SHP77 treated with DMSO at 0.1 percent for 48 hours (cell line): ENCODE measurements at regions not wholly inside any gene's neighbourhood (a gene's known extent, or its start where the extent isn't known, plus 50 kb on each side); places are given as distances from the start of the nearest gene placed in this dataset.
"Not testable (repeated sequence)": the region's sequence is repeated elsewhere in the genome, so short reads cannot be mapped to it uniquely, and the experiment has no call there.

ENCODE experiments used
- DNase-seq: peaks from one replicate; lab custom pipeline; 2025; lab: John Stamatoyannopoulos, UW

DNA sequence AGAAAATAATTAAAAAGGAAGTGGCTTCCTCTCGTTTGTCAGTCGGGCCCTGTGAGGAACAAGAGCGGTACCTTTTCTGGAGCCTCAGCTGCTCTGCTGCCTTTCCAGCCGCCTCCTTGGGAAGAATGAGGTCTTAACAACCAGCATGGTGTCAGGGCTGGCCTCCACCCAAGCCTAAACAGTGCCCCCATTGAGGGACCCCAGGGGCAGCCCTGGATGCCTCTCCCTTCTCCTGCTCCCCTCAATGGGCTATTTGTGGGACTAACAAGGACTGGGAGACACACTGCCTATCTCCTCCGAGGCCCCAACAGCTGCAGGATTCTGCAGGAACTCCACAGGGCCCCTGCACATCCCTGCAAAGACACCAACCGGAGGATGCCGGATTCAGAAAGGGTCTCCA is 155.4 kb upstream of the MAP3K1 start:
- DNase-seq, result no peak

DNA sequence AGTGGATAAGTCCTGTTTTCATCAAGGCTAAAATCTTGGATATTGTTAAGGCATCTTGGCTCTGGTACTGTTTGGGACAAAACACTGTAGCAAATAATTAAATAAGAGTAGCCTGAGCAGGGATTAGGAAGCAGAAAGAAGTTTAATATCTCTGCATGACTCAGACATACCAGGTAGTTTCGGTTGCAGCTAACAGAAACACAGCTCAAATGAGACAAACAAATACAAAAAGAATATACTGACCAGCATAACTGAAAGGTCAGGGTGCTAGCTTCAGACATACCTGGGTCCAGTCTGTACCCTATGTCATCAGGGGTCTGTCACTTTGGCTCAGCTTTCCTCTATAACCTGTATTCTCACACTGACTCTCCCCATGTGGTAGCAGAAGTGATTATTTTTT is 156.4 kb upstream of the MAP3K1 start:
- no peak for DNase-seq

DNA sequence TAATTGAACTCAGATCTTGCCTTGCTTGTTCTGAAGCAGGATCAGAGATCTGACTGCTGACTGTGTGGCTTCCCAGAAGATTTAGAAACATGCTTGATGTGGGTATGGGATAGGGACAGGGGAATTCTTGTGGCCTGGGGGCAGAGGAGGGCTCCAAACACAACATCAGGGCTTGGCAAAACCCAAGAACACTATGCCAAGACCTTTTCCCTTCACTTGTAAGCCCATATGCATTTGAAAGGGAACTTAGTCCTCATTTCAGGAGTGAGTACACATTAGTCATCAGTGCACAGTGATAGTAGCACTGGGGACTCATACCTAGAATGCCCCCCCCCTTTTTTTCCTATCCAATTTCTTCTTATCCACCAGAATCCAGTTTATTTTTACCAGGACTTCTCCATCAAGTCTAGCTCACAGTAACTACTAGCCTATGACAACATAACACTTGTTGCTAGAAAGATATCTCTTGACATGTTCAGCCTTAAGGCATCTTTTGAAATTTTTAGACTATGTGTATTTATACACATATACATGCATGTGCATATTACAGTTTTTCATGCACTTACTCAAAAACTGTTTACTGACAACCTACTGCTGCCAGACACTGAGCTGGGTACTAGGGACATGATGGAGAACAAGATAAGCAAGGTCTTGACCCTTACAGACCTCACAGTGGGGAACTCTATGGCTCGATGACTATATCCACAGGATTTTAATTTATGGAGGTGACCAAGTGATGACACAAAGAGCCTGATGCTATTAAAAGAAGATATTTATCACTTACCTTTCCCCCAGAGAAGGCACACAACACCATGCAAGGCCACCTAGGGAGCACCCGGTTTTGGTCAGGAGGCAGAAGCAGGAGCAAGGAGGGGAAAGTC is 158.3 kb upstream of the MAP3K1 start:
- DNase-seq, result no peak

DNA sequence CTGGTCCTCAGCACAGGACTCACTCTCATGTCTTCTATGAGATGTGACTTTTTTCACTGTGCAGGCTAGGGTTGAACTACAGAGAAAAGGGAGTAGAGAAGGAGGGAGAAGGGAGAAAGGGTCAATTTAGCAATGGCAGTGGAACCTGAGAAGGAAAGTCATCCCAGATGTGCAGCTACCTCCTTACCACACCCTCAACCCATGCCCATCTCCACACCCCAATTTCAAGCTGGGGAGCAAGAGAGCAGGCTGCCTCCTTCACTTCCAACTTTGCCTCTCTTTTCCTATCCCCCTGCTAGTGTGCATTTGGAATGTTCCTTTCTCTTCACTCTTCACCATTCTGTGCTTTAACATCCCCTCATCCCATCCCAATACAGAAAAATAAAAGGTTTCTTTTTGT is 163.5 kb upstream of the MAP3K1 start:
- no peak for DNase-seq

DNA sequence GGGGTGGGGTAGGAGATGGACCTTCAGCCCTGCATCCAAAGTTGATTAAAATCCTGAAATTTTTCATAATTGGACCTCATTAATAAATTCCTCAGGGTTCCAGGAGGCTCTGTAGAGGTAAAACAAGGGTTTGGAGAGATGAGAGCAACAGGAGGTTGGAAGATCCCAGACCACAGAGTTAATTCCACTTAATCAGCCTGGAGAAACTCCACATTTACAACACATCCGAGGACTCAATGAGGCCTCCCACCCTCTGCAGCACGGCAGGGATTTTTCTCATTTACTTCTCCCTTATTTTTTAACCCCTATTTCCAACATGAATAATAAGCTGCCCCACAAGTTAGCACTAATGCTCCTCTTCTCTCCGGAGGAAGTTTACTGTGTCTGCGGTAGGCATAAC is 165.0 kb upstream of the MAP3K1 start:
- no peak for DNase-seq

DNA sequence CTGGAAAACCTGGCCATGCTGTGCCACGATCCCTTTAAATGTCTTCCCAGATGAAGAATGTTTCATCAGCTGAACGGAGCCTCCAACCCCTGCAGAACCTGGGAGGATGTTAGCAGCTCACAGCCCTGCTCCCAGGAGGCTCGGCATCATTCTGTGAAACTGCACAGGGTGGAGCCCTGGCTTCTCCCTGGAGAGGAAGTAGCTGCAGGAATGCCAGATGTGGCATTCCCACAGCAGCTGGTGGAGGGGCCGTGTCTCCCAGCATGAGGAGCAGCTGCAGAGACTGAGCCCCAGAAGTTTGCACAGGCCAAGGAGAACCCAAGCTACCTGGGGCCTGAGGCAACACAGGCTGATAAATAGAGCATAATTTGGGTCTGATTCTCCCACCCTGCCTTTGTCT is 165.8 kb upstream of the MAP3K1 start:
- no peak for DNase-seq

DNA sequence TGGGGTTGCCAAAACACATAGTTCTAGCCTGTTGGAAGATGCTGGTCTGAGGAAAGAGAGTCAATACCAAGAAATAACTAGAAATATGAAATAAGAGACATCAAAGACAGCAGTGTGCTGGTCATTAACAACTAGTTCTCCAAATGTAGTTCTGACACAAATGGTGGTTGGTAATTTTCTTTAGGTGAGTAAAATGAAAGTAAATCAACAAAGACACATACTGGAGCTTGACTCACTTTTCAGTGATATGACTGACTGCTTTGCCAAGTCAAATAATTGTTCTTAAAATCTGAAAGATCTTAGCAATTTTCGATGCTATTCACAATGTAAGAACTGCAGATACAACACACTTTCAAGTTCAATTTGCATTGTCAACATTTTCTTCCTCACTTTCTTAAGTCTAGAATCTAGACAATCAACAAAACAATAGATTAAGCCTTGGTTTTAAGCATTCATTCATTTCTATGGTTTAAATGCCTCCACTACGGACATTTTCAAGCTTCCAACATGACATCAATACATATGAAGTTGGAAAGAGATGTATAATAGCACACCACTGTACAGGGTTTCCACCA is 166.8 kb upstream of the MAP3K1 start:
- no peak for DNase-seq

DNA sequence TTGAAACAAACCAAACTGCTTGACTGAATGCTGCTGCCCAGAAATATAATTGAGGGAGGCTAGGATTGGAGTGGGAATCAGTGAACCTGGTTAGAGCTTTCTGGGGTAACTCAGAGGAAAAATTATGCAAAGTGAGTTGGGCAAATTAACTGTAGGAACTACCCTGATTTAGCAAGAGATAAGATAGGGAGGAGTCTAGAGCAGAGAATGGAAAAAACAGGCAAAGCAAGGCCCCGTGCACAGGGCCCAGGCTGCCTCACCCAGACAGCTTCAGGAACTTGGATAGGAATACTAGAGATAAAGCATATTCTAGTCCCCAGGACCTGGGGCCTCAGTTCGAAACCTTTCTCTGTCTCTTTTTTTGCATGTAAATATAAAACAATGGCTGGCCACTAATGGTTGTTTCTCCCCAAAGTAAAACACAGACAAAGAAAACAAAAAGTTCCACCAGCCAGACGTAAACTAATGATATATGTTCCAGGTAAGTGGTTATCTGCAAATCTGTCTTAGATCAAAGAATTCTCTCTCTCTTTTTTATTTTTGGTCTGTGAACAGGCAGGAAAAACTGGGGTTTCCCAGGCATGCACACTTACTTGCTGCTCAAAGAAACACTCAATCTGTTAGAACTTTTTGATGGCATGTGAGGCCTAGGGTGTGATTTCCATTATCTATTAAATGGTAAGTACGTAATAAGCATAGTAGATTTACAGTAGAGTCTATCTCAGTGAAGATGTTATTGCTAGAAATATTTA is 168.1 kb upstream of the MAP3K1 start:
- no peak for DNase-seq

DNA sequence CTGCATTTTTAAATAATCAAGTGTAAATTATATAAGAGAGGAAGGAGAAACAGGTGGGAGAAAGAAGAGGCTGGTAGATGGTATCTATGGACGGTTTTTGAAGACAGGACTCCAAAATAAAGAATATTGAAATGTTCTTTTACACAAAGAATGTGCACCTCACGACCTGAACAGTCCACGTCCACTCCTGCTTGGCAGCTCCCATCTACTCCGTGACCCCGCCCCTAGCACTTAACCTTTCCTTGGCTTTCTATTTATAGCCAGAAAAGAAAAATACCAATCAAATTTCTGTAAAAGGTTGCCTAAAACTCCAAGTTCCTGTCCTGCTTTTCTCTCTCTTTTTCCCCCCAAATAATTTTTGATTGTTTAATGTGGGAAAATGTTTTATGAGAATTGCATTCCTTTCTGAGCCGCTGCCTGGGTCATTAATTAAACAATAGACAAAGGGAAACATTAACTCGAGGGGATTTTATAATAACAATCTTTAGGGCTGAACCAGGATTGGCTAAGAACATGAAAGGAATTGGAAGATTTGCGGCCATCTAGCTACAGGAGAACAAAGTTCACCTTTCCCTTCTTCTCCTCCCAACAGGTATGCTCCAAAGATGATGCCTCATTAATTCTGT is 173.6 kb upstream of the MAP3K1 start:
- no peak for DNase-seq

DNA sequence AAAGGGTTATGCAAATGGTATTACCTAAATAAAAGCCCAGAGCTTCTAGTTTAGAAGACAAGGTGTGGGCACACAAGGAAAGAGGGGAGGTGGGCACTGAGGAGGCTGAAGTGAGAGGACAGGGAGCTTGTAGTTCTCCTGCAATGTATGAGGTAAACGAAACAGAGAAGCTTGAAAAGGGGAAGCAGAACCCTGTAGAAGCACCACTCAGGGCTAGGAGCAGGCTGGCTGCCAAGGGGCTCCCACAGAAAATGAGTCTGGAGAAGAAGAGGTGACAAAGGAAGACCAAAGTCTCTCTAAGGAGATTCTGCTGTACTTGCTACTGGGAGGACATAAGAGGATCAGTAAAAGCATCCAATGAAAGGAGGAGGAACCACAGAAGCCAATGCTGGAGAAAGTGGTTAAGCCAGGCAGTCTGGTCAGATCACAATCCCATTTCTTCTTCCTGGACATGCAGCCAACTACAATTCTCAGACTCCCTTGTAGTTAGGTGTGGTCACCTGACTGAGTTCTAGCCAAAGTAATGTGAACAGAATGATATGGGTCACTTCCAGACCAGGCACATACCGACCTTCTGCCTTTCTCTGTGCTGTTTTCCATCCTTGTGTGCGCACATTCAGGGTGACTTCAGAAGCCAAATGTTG is 174.5 kb upstream of the MAP3K1 start:
- DNase-seq, result no peak

DNA sequence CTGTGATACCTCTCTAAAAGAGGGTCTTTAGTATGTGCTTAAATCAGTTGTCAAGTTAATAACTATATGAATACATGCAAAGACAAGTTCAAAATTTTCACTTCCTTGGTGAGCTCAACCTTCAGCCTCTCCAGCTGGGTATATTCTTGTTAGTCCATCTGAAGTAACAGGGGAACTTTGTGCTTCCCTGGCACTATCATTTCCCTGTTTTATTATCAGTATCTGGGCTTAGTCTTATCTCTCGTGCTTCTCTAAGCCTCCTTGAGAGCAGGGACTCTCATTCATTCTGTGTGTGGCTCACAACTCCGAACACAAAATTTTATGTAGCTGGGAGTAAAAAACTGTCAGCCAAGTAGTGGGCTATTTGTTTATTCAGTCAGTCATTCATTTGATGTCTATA is 175.9 kb upstream of the MAP3K1 start:
- no peak for DNase-seq

DNA sequence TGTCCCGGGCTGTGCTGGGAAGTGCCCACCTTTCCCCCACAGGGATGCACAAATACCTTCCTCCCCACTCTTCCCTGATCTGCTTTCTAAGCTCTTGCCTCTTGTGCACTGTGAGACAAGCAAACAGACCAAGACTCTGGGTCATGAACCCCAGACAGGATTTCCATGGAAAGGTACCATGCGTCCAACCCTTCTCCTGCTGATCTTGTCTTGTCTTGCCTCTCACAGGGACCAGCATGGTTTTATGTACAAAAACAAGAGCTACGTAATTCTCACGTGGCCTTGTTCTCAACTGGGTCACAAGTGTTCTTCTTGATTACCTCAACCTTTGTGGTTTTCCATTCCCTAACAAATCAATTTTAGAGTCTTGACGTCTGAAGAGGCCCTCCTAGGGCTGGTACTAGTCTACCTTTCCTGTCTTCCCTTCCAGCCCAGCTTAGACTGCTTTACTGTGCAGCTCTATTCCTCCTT is 176.5 kb upstream of the MAP3K1 start:
- no peak for DNase-seq

DNA sequence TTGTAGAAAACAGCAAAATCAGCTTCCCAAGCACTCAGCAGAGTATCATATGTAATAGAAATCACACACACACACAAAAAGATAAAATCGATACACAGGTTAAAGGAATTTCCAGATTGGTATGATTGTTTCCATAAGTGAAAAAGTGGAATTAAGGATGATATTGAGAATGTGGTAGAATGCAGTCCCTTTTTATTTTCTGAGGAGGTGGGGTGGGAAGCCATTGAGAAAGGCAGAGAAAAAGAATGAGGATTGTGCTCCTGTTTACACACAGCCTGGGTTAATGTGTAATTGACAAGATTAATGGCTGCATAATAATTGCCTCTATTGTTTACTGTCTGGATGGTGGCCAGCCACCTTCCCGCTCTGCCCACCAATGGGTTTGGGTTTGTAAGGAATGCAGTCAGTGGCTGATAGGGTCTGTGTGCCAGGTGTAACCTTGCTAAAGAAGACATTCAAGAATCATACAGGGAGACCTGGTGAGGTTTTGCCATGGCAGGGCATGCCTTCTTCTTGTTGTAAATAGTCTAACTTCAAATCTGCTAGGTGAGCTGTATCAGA is 177.2 kb upstream of the MAP3K1 start:
- peak; percentile 48 for DNase-seq

DNA sequence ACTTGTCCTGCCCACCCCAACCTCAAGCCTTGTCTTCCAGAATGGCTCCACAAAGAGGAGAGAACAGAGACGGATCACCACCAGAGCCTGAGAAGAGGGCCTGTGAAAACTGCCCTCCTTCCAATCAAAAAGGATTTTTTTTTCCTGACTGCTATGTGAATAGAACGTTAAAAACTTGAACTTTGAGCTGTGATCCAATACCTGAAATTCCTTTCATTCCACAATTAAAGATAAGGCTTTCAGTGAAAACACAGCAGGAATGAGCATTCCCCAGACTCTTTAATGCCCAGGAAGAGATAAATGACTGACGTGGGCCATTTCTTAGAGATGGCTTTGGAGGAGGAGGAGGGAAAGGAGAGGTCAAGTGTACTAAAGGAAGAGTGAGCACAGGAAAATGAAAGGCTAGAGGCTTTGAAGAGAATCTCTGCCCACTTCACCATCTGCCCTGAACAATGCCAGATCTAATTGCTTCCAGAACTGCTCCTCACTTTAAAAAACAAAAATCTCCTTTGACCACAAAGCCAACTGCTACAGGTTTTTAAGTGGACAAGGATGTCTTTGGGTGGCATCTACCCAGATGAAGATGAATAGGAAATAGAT is 177.9 kb upstream of the MAP3K1 start:
- no peak for DNase-seq

DNA sequence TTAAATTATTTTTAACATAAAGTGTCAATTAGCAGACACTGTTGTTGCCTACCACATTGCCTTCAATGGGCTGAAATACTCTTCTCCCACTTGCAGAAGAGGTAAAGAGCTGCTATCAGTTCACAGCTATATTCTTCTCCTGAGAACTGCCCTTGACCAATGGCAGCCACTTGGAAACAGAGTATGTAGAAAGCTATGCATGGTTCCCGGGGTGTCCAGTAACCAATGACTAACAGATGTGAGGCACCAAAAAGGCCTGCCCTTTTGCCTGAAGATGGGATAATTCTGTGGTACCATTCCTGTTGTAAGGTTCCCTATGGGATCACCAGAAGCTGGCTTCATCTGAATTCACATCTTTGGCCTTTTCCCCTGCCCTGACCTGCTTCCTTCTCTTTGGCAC is 181.4 kb upstream of the MAP3K1 start:
- DNase-seq, result no peak

DNA sequence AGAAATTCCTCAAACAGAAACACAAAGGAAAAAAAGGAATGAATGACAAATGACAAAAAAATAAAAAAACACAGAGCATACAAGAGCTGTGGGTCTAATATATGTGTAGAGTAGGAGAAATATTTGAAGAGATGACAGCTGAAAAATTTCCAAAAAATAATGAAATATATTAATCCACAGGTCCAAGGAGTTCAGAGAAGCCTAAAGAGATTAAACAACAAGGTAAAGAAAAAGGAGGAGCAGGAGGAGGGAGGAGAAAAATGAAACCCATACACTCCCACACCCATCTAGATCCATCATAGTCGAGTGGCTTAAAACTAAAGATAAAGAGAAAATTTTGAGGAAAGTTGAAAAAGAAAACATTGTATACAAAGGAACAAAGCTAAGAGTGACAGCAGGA is 182.4 kb upstream of the MAP3K1 start:
- DNase-seq, result no peak

DNA sequence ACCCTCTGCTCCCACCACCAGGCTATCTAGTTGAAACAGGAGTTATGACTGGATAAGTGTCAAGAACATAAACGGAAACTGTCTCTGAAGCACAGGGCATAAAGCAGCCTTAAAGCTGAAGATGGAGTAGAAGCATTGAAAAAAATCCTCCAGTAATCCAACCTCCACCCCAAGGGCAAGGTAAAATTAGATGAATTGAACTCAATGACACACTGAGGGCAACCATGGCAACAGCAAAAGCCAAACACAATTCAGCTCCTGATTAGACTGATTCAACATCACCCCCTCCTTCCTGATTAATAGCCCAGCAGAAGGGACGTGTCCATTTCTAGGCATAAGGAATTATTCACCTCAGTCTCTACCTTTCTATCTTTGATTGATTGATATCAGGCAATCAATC is 183.2 kb upstream of the MAP3K1 start:
- DNase-seq, result no peak

DNA sequence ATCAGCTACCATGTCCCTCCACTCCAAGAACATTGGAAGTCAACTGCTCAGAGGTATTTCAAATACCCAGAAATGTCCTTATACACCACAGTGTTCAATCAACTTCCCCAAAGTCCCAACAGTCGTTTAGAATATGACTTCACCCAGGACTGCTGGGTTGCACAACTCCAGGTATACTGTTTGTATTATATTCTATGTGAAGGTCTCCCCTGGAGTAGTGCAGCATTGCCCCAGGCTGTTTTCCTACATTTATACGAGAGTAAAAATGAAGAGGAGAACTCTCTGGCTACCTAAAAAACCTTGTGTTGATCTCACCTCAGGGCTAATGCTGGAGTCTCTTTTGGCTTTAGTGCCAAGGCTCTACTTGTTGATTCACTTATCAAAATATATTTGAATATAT is 183.6 kb upstream of the MAP3K1 start:
- DNase-seq, result no peak

DNA sequence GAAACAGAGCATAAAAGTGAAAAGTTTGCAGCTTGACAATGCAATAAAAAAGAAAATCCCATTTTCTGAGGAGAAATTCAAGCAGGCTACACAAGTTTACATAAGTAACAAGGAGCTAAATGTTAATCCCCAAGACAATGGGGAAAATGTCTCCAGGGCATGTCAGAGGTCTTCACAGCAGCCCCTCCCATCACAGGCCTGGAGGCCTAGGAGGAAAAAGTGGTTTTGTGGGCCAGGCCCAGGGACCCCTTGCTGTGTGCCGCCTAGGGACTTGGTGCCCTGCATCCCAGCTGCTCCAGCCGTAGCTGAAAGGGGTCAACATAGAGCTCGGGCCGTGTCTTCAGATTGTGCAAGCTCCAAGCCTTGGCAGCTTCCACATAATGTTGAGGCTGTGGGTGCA is 186.7 kb upstream of the MAP3K1 start:
- DNase-seq, result not testable (repeated sequence)

DNA sequence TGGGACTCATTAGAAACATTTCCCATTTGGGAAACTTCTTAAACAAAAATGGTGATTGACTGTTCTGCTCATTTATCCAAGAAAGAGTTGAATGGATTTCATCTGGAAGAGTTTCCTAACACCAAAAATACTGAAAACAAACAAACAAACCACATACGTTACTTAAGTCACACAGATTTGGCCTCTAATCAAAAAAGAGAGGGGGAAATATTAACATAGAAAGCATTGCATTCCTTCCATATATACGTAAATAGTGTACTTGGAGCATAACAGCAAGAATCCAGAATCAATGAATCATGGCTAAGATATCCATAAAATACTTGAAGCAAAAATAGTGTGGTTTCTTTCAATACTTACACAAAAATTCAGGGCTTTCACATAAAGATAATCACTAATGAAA is 189.8 kb upstream of the MAP3K1 start:
- DNase-seq, result no peak

DNA sequence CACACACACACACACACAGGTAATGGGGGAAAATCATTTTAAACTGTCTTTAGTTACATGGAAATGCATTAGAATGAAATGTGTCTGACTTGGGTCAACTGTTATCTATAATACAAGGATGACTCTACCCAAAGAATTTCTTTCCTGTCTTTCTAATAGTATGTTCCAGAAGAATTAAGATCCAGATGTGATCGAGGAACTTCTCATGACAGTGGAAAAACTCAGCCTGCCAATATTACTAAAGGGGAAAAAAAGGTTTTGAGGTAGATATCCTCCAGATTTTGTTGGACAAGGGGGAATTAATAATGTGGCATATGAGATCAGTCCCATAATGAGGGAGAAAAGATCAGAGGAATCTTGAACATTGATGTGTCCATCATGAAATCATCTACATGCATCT is 190.6 kb upstream of the MAP3K1 start:
- no peak for DNase-seq
